ENCODE measurements at regions not wholly inside any gene's neighbourhood (a gene's known extent, or its start where the extent isn't known, plus 50 kb on each side); places are given as distances from the start of the nearest gene placed in this dataset.

DNA sequence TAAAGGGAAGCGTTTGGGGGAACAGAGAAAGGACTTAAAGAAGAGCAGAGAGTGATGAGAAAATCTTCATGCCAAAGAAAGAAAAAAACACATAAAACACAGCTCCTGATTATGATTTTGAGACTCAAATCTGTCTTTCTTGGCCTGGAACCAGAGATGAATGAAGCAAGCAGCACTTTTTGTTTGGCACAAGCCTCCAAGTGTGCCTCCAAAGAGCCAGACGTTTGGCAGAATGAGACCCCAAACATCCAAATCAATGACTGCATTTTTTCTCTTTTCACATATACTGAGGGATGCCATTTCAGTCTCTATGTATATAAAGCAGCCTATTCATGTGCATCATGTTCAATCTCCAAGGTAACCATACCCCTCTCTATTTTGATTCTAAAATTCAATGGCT is 424.2 kb downstream of the TUSC1 start:
- Histone ChIP-seq H3K27me3 (ENCODE audit: control insufficient read depth, insufficient read depth, low read length) (no peaks in the 10 kb centered on the region), H2AFZ (replicated peaks; ENCODE audit: low read length, poor library complexity) (no peak overlapping the region)

More for the DNA sequence above, 424.2 kb downstream of the TUSC1 start:
- in situ Hi-C loops (cut with MboI; ENCODE audit: low sequenced_read_pairs), result no loop called here
- ATAC-seq (ENCODE audit: low read depth) (no peak), DNase-seq (no peak)
- Histone ChIP-seq H2BK120ac (ENCODE audit: low read depth, low read length) (no peak overlapping the region), H3K36me3 (ENCODE audit: control insufficient read depth, insufficient read depth, low read length) (no peaks in the 10 kb centered on the region), H4K91ac (ENCODE audit: insufficient read depth, low read depth, low read length) (no peak overlapping the region), H4K20me1 (ENCODE audit: insufficient read depth, low read length) (no peaks in the 10 kb centered on the region), H3K79me1 (ENCODE audit: low read depth in 1 of 2, low read length in 2 of 2) (no peaks in the 10 kb centered on the region), H3K23ac (ENCODE audit: low read depth, low read length) (no peak overlapping the region), H4K8ac (ENCODE audit: low read depth in 2 of 2, low read length in 2 of 2) (no peak overlapping the region), H3K4me3 (ENCODE audit: insufficient read depth, low read depth, low read length) (no peak overlapping the region), H3K9ac (ENCODE audit: low read depth, low read length) (no peak overlapping the region), H2AK5ac (ENCODE audit: low read depth, low read length) (no peak overlapping the region), H3K56ac (ENCODE audit: extremely low read depth, insufficient read depth, low read length) (no peak overlapping the region), H2AK9ac (replicated peaks; ENCODE audit: low read depth, low read length, poor library complexity) (no peak overlapping the region), H3K18ac (ENCODE audit: low read depth, low read length) (no peak overlapping the region), H3K4me2 (ENCODE audit: low read depth, low read length) (no peak overlapping the region), H2BK5ac (ENCODE audit: low read depth, low read length, poor library complexity, severe bottlenecking) (no peak overlapping the region), H3K14ac (replicated peaks; ENCODE audit: low read depth, low read length) (no peak overlapping the region), H3K4me1 (ENCODE audit: control insufficient read depth, insufficient read depth, low read length) (no peaks in the 10 kb centered on the region), H2BK20ac (ENCODE audit: low read depth, low read length) (no peak overlapping the region), H2BK15ac (ENCODE audit: low read depth, low read length) (no peak overlapping the region), H3K27ac (ENCODE audit: insufficient read depth, low read length) (no peak overlapping the region), H3K9me3 (ENCODE audit: control insufficient read depth, insufficient read depth, low read length) (peaks cover 3% of the 10 kb centered on the region), H3K4ac (ENCODE audit: low read depth, low read length) (no peak overlapping the region), H3K9me1 (ENCODE audit: insufficient read depth, low read length) (no peaks in the 10 kb centered on the region), H4K5ac (ENCODE audit: low read depth, low read length) (no peak overlapping the region)
- dilution Hi-C loops (cut with HindIII; ENCODE audit: low sequenced_read_pairs, unreplicated experiment), result no loop called here
- intact Hi-C loops (cut with micrococcal nuclease), result no loop called here
- ChIA-PET POLR2A (ENCODE audit: unreplicated experiment) (no interaction called here), CTCF (no interaction called here)
- no CpG with 5 or more reads among the region's 2 CpGs for WGBS, 2 experiments (ENCODE audit: extremely low coverage in 2 of 2, insufficient read length in 1 of 2)
- no peak for TF ChIP-seq CEBPB (IDR thresholded peaks at IDR 0.05; ENCODE audit: low read depth, low read length)
- no peak for TF ChIP-seq RAD21 (IDR thresholded peaks at IDR 0.05; ENCODE audit: low read length)
- no peak for TF ChIP-seq RFX5 (IDR thresholded peaks at IDR 0.05; ENCODE audit: low read depth, low read length)
- TF ChIP-seq, protein P1, sequence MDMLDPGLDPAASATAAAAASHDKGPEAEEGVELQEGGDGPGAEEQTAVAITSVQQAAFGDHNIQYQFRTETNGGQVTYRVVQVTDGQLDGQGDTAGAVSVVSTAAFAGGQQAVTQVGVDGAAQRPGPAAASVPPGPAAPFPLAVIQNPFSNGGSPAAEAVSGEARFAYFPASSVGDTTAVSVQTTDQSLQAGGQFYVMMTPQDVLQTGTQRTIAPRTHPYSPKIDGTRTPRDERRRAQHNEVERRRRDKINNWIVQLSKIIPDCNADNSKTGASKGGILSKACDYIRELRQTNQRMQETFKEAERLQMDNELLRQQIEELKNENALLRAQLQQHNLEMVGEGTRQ (IDR thresholded peaks at IDR 0.05; ENCODE audit: low read depth, low read length), result no peak
- TF ChIP-seq MAFK (IDR thresholded peaks at IDR 0.05; ENCODE audit: low read depth, low read length), result no peak
- no peak for TF ChIP-seq CHD1 (IDR thresholded peaks at IDR 0.05; ENCODE audit: low read depth, low read length)
- TF ChIP-seq, protein P2, sequence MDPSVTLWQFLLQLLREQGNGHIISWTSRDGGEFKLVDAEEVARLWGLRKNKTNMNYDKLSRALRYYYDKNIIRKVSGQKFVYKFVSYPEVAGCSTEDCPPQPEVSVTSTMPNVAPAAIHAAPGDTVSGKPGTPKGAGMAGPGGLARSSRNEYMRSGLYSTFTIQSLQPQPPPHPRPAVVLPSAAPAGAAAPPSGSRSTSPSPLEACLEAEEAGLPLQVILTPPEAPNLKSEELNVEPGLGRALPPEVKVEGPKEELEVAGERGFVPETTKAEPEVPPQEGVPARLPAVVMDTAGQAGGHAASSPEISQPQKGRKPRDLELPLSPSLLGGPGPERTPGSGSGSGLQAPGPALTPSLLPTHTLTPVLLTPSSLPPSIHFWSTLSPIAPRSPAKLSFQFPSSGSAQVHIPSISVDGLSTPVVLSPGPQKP (IDR thresholded peaks at IDR 0.05; ENCODE audit: borderline replicate concordance, low read depth, low read length), result no peak
- no peak for TF ChIP-seq RCOR1 (IDR thresholded peaks at IDR 0.05; ENCODE audit: insufficient replicate concordance, low read length)
- no peak for TF ChIP-seq SMC3 (IDR thresholded peaks at IDR 0.05; ENCODE audit: low read depth, low read length)
- no peak for TF ChIP-seq NFE2L2 (IDR thresholded peaks at IDR 0.05; ENCODE audit: low read depth, low read length)
- no peak for TF ChIP-seq BHLHE40 (IDR thresholded peaks at IDR 0.05; ENCODE audit: low read depth, low read length)
- TF ChIP-seq MXI1 (IDR thresholded peaks at IDR 0.05; ENCODE audit: borderline replicate concordance, low read depth, low read length), result no peak
- no peak for TF ChIP-seq MAZ (IDR thresholded peaks at IDR 0.05; ENCODE audit: borderline replicate concordance, low read depth, low read length)
- TF ChIP-seq FOS (IDR thresholded peaks at IDR 0.05; ENCODE audit: low read depth, low read length), result no peak
- TF ChIP-seq POLR2A (IDR thresholded peaks at IDR 0.05; ENCODE audit: low read depth, low read length), result no peak
- TF ChIP-seq, protein P3, sequence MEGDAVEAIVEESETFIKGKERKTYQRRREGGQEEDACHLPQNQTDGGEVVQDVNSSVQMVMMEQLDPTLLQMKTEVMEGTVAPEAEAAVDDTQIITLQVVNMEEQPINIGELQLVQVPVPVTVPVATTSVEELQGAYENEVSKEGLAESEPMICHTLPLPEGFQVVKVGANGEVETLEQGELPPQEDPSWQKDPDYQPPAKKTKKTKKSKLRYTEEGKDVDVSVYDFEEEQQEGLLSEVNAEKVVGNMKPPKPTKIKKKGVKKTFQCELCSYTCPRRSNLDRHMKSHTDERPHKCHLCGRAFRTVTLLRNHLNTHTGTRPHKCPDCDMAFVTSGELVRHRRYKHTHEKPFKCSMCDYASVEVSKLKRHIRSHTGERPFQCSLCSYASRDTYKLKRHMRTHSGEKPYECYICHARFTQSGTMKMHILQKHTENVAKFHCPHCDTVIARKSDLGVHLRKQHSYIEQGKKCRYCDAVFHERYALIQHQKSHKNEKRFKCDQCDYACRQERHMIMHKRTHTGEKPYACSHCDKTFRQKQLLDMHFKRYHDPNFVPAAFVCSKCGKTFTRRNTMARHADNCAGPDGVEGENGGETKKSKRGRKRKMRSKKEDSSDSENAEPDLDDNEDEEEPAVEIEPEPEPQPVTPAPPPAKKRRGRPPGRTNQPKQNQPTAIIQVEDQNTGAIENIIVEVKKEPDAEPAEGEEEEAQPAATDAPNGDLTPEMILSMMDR (conservative IDR thresholded peaks at IDR 0.05; ENCODE audit: low read depth, low read length), result no peak
- BruUV-seq (replicated peaks), result no TSS peak

Data from IMR-90 (cell line).